GM20000 (cell line): ENCODE measurements at regions not wholly inside any gene's neighbourhood (a gene's known extent, or its start where the extent isn't known, plus 50 kb on each side); places are given as distances from the start of the nearest gene placed in this dataset.

Source experiments
- DNase-seq: peaks from one replicate; pipeline ENCODE4 v3.0.0; 2012; ENCODE audit warnings: low spot score
- CTCF ChIP-seq: IDR thresholded peaks from 2 replicates; pipeline ENCODE4 v1.5.1; 2012; ENCODE audit warnings: mild to moderate bottlenecking, control low read depth; ENCODE audit errors: extremely low read depth, missing control alignments

DNA sequence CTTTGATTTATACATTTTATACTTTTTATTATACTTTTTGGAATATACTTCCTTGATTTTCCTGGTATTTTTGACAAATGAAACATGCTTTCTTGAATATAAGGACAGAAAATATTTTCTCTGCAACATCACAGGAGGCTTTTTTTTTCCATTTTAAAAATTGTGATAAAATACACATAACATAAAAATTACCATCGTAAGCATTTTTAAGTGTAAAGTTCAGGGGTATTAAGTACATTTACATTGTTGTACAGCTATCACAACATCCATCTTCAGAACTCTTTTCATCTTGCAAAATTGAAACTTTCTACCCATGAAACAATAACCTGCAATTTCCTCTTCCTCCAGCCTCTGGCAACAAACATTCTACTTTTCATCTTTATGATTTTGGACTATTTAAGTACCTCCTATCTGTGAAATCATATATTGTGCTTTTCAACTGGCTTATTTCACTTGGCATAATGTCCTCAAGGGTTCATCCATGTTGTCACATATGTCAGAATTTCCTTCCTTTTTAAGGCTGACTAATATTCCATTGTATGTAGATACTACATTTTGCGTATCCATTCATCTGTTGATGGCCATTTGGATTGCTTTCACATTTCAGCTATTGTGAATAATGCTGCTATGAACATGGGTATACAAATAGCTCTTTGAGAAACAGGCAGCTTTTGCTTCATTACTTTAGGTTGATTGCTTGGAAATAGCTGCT is 412.6 kb downstream of the RAPGEF2 start:
- no peak for TF ChIP-seq CTCF
- no peak for DNase-seq

- DNase-seq, result no peak
- no peak for TF ChIP-seq CTCF
Measured at GRCh38 chr4:159516556-159517140, 413.8 kb downstream of the RAPGEF2 start.

- no peak for DNase-seq
- no peak for TF ChIP-seq CTCF
Measured at GRCh38 chr4:159520074-159520473, 417.2 kb downstream of the RAPGEF2 start.

GRCh38 chr4:159526172-159526571 is 423.3 kb downstream of the RAPGEF2 start:
- TF ChIP-seq CTCF, result no peak
- DNase-seq, result no peak

DNA sequence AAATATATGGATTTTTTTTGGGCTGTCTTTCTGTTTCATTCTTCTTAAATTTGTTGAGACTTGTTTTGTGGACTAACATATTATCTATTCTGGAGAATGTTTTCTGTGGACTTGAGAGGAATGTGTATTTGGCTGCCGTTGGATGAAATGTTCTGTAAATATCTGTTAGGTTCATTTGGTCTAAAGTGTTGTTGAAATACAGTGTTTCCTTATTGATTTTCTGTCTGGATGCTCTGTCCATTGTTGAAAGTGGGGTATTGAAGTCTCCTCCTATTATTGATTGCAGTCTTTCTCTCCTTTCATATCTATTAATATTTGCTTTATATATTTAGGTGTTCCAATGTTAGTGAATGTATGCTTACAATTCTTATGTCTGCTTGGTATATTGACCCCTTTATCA is 431.8 kb downstream of the RAPGEF2 start:
- TF ChIP-seq CTCF, result no peak
- DNase-seq, result no peak

DNA sequence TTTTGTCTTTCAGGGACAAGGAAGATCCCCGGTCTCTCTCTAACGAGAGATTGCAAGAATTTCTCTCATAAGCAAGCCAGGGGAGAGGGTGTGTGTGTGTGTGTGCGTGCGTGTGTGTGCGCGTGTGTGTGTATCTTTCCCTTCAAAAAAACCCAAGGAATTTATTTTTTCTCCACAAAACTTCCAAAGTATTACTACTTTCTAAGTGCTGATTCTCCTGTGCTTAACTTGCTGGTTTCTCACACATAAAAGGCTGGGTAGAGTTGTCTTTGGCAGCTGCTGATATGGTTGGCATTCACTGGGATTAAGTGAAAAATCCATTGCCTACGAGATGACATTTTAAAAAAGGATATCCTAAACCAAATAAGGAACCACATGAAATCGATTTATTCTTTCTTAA is 435.7 kb downstream of the RAPGEF2 start:
- no peak for TF ChIP-seq CTCF
- no peak for DNase-seq

DNA sequence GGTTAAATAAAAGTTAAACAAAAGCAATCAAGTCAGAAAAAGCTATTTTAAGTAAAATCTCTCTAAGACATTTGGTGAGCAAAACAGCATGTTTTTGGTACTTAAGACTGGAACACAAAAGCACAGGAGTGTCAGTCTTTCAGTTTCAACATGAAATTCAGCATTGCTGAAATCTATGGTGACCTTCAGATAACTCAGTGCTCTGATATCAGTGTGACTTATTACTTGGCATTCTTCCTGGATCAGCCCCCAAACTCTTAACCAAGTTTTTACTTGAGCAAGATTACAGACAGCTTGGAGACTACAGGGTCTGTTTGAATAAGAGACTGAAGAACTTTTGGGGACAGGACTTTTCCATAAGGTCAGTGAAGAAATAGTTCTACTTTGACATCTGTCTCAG is 437.2 kb downstream of the RAPGEF2 start:
- no peak for DNase-seq
- TF ChIP-seq CTCF, result no peak
